GM18499 (cell line): ENCODE measurements at regions not wholly inside any gene's neighbourhood (a gene's known extent, or its start where the extent isn't known, plus 50 kb on each side); places are given as distances from the start of the nearest gene placed in this dataset.

Source experiments
- ATAC-seq: cut with Tn5 transposase; IDR thresholded peaks from one replicate; pipeline ENCODE4 v1.9.1; 2021; ENCODE audit warnings: moderate number of reproducible peaks; ENCODE audit not compliant: insufficient read depth, unreplicated experiment

GRCh38 chr20:50272724-50273446 is 82.3 kb downstream of the CEBPB start:
- ATAC-seq, result no peak

- ATAC-seq, result no peak
Observed at GRCh38 chr20:50273601-50274491, 83.2 kb downstream of the CEBPB start.

GRCh38 chr20:50274570-50275430 is 84.2 kb downstream of the CEBPB start:
- no peak for ATAC-seq

- no peak for ATAC-seq
Observed at GRCh38 chr20:50276119-50277063, 85.8 kb downstream of the CEBPB start.

- ATAC-seq, result no peak
Observed at GRCh38 chr20:50277064-50277415, 86.4 kb downstream of the CEBPB start.

- ATAC-seq, result no peak
Observed at GRCh38 chr20:50277460-50278376, 87.1 kb downstream of the CEBPB start.

GRCh38 chr20:50278377-50278683 is 87.7 kb downstream of the CEBPB start:
- no peak for ATAC-seq

- ATAC-seq, result no peak
Observed at GRCh38 chr20:50278684-50279531, 88.3 kb downstream of the CEBPB start.

- no peak for ATAC-seq
Observed at GRCh38 chr20:50279988-50280850, 89.6 kb downstream of the CEBPB start.

- no peak for ATAC-seq
Observed at GRCh38 chr20:50280851-50281655, 90.4 kb downstream of the CEBPB start.

- ATAC-seq, result no peak
Observed at GRCh38 chr20:50281831-50282591, 91.4 kb downstream of the CEBPB start.

- no peak for ATAC-seq
Observed at GRCh38 chr20:50282592-50283241, 92.1 kb downstream of the CEBPB start.

- ATAC-seq, result no peak
Observed at GRCh38 chr20:50283370-50283769, 92.7 kb downstream of the CEBPB start.

GRCh38 chr20:50283922-50284810 is 93.5 kb downstream of the CEBPB start:
- ATAC-seq, result no peak
